Left forelimb (tissue), 1 donor: ENCODE measurements at regions not wholly inside any gene's neighbourhood (a gene's known extent, or its start where the extent isn't known, plus 50 kb on each side); places are given as distances from the start of the nearest gene placed in this dataset.
A peak's percentile ranks its signal among the peaks of the same experiment; 100 is the strongest.

ENCODE experiments used
- DNase-seq: peaks from one replicate; pipeline ENCODE4 v3.0.0-alpha.2; 2018; ENCODE audit warnings: low spot score

DNA sequence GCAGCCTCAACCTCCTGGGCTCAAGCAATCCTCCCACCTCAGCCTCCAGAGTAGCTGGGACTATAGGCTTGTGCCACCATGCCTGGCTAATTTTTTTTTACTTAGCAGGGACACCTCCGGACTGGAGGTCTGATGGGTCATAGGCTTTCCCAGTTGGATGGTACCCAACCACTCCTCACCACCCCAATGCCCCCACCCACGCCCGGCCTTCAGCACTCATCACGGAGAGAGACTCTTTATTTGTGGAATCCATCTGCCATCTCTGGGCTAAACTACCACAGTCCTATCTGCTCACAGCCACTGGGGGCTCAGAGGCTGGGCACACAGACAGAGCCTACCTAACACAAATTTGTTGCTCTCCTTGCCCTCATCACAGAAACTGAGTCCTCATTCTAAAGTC is 58.3 kb upstream of the STXBP1 start:
- no peak for DNase-seq

DNA sequence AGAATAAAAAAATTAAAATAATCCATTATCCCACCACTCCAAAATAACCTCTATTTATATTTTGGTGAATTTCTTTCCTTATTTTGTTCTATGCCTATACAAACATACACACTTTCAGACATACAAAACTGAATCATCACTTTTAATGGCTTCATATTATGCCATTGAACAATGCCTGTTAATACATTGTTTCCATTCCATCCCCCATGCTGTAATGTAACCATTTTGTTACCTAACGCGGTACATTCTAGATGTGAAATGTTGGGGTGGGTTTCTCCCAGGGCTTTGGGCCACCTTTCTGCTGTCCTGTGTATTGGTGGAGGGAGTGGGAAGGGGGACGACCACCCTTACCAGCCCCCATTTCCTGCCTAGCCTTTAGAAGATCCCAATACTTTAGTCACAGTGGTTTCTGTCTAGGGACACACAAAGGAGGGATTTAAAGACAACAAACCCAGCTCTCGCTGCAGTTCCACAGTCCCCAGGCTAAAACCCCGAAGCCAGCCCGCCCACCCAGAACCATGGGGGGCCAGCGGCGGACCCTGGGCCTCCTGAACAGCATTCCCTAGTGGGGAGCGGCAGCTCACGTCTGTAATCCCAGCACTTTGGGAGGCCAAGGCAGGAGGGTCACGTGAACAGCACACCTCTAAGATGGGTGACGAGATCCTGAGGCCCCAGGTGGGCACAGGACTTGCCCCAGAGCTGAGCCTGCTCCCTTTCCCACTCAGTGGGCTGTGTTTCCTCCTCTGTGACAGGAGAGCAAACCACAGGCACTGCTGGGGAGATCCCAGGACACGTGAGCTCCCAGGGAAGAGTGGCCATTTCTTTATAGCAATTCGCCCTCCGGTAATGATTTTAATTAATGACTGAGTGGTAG is 56.9 kb upstream of the STXBP1 start:
- no peak for DNase-seq

DNA sequence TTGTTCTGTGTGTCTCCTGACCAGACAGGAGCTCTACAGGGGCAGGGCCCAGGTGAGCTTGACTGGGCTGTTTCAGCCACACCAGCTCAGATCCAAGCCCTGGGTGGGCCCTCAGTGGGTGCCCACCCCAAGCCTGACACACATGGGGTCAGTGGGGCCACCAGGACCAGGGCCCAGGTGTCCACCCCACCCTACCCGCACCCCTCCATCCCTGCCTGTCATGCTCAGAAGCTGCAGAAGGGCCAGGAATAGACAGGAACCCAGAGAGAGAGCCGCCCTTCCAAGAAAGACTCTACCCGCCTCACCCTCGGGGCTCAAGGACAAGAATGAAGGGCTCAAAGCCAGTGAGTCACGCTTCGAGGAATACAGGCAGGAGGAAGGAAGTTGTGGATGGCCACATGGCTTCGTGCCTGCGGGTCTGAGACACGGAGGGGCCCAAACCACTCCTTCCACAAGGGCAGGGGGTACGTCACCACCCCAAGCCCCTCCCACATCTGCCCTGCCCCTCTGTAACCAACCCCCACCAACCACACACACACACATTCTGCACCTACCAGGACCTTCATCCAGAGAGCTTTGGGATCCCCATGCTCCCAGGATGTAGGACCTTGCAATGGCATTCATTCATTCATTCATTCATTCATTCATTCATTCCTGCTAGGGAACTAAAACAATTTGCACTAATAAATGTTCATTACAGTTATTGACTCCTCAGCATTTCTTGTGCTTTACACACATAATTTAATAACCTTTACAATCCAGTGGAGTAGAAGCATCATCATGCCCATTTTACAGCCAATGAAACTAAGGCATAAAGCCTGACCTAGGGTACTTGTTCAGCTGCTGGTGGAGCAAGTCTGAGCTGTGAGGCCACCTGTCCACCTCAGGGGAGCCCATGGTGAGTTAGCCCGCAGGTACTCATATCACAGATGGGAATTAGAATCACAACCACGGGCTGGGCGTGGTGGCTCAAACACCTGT is 55.9 kb upstream of the STXBP1 start:
- DNase-seq: no peak

DNA sequence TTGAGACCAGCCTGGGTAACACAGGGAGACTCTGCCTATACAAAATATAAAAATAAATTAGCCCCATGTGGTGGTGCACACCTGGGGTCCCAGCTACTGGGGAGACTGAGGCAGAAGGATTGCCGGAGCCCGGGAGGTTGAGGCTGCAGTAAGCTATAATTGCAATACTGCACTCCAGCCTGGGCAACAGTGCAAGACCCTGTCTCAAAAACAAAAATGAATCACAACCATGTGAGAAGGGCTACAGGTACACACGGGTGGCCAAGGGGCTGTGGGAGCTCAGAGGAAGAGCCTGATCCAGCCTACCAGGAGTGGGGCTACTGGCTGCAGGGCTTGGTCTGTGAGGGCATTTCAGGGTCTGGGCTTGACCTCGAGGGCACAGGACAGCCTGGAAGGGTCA is 55.2 kb upstream of the STXBP1 start:
- no peak for DNase-seq

DNA sequence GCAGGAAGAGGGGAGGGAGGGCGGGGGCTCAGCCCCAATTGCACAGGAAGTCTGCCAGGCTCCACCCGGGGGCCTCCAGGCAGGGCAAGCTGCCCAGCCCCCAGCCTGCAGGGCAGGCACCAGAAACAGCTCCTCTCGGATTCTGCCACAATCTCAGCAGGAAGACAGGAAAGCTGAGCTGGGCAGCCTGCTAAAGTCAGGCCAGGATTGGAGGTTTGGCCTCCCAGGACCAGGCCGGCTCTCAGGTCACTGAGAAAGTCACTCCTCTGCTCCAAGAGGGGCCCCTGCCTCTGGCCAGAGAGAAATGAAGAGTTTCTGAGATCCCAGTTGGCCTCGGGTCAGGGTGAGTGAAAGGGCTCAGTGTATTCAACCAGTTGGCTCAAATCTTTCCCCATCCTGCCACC is 54.6 kb upstream of the STXBP1 start:
- no peak for DNase-seq

DNA sequence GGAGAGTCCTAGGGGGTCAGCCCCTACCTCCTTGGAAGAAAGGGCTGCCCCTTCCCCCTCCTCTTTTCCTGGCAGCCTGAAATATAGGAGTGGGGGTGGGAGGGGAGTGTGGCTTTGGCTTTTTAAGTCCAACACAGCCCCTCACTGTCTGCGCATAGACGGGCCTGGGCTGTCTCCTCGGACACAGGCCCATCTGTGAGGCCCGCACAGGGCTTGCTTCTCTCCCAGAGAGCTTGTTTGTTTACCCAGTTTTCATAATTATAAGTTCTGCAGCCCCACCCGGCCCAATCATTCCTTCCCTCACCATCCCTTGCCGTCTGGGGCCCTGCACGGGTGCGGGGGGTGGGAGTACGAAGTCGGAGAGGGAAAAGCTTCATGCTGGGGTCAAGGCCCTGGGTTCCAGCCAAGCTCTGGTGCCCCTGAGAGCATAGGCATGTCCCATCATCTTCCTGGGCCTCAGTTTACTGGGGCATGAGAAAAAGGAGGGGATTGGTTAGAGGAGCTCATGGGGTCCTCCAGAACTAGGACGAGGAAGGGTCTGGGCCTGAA is 54.0 kb upstream of the STXBP1 start:
- no peak for DNase-seq

DNA sequence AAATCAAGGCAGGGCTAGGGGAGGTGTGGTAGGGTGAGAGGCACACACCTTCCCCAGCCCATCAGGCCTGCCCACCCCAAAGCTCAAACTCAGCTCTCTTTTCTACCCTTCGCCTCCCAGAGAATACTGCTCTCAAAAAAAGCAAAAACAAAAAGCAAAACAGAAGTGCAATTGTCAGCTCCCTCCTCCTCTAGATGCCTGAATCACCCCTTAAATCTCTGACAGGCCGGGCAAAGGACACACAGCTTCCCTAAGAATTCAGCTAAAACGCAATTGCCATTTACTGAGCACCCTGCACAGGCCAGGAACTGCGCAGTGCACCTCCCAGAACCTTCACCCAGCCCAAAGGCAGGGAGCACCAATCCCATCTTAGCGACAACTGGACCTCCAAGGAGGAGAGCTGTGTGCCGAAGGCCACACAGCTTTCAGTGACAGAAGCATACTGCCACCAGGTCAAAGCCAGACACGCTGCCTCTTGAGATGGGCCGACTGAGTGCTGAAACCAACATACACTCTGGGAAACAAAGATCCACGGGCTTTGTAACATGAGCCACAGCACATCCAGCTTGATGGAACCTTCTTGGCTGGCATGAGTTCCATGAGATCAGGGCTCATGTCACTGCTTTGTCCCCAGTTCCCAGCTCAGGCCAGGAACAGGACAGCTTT is 53.4 kb upstream of the STXBP1 start:
- DNase-seq: no peak

DNA sequence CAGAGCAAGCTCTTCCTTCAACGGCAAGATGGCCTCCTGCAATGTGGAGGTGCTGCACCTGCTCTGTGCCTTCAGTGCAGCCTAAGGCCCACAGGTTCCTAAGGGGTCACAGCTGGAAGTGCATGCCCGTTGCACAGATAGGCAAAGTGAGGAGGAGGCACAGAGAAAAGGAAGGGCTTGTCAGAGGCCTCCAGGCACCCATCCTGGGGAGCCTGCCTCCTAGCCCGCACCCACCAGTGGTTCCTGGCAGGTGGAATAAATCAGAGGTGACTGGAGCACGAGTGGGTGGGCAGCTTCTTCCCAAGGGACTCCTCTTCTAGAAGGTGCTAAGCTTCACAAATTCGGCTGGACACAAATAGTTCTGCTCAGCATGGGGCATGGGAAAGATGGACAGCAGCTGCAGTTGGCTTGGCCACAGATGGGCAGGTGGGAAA is 52.8 kb upstream of the STXBP1 start:
- no peak for DNase-seq

DNA sequence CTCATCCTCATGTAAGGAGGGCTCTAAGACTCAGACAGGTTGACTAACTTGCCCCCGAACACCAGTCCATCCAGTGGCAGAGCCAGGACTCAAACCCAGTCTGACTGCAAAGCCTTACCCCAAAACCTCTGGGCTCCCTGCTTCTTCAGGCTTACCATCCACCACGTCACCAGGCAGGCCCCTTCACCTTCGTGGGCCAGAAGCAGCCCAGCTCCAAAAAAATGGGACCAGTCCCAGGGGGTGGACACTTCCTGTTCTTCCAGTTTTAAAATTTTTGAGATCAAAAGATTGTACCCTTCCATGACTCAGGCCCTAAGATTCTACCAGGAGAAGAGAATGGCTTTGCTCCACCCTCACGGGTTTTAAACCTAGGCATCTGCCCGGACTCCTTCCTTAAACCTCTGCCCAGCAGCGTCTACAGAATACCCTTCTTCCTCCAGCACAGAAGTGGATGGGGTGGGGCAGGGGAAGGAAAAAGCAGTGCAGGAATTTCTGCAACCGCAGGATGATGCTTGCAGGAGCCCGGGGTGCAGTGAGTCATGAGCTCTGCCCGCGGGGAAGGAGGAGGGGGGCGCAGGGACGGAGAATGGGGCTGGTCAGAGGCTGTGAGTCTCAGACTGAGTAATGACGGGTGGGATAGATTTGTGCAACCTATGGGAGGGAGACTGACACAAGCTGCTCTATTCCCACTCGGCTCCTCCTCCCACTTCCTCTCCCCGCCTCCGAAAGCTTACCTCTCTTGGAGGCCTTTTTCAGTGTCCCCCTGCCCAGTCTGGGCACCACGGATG is 50.4 kb upstream of the STXBP1 start:
- peak; percentile 69 for DNase-seq
